Sigmoid colon (tissue), 4 donors: ENCODE measurements at regions not wholly inside any gene's neighbourhood (a gene's known extent, or its start where the extent isn't known, plus 50 kb on each side); places are given as distances from the start of the nearest gene placed in this dataset.
"Not testable (repeated sequence)": the region's sequence is repeated elsewhere in the genome, so short reads cannot be mapped to it uniquely, and the experiment has no call there.

Source experiments
- CTCF ChIP-seq, 4 experiments: fragments of 450-650 bp in 3 of 4; fragments of 200-600 bp in 1 of 4; IDR thresholded peaks; one replicate each; pipeline ENCODE4 v1.5.1; 2016 to 2019; ENCODE audit warnings: antibody characterized with exemption in 4 of 4, mild to moderate bottlenecking in 3 of 4, moderate library complexity in 2 of 4
- EP300 ChIP-seq, 4 donors: sonication (generic); formaldehyde crosslinking; IDR thresholded peaks; one replicate each; pipeline ENCODE4 v1.6.1; 2017; ENCODE audit warnings: antibody characterized with exemption in 4 of 4
- POLR2A ChIP-seq, 2 donors: fragments of 450-650 bp; IDR thresholded peaks; one replicate each; pipeline ENCODE4 v1.6.1; 2016; ENCODE audit warnings: antibody characterized with exemption in 2 of 2, mild to moderate bottlenecking in 2 of 2, moderate library complexity in 2 of 2
- POLR2AphosphoS5 ChIP-seq, 4 donors: sonication (generic); formaldehyde crosslinking; IDR thresholded peaks; one replicate each; pipeline ENCODE4 v1.6.1; 2017; ENCODE audit warnings: antibody characterized with exemption in 4 of 4

- TF ChIP-seq CTCF, POLR2AphosphoS5, EP300, POLR2A (IDR thresholded peaks at IDR 0.05): not testable (repeated sequence)
Measured at GRCh38 chrY:17481389-17482022, 398.5 kb downstream of the CDY2B start.
